Umbilical cord (tissue), 1 donor: ENCODE measurements at regions not wholly inside any gene's neighbourhood (a gene's known extent, or its start where the extent isn't known, plus 50 kb on each side); places are given as distances from the start of the nearest gene placed in this dataset.
A peak's percentile ranks its signal among the peaks of the same experiment; 100 is the strongest.

ENCODE experiments used
- DNase-seq: peaks from one replicate; pipeline ENCODE4 v3.0.0-alpha.2; 2015; ENCODE audit warnings: low spot score

DNA sequence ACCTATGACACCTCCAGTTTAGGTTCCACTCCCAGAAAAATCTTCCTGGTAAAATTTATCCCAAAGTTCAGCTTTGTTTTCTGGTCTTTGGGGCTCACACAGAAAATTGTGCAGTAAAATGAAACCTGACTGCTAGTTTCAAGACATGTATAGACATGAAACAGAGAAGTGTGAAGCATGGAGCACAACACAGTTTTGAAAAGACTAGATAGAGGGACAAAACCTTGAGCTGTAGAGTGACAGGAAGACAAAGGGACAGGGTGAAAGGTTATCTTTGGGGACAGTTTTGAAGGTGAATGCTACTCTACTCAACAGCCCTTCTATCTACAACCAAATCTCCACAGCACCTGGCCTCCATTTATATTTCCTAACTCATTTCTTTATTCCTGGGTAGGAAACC lies 352.6 kb downstream of the RBM43 start:
- no peak for DNase-seq

DNA sequence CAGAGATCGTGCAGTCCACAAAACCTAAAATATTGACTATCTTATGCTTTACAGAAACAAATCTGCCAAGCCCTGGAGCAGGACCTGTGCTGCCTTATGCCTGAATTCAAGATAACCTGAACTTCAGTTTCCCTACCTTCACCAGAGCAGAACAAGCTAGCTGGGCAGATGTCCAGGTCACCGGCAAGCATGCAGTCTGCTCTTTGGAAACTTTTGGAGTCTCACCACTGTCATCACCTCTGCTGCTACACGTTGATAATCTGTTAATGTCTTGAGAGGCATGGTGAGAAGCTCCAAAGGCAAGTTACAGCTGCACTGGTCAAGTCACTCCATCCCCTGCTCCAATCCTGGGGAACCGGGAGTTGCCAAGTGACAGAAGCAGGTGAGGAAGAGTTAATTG lies 354.2 kb downstream of the RBM43 start:
- DNase-seq: no peak

DNA sequence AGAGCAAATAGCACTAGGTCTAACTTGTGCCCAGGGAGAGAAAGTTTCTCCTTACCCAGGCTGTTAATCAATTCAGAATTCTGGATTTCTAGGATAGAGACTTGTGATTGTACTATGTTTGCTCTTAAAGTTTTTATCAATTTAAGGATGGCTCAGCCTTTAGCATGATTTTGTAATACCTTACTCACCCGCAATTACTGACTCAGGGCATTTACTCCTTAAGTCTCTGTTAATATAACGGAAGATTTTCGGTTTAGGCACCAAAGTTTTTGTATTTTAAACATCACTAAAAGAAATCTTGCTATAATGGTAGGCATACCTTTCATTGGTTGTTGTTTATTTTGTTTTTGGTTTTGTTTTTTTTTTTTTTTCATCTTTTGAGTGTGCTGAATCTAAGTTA lies 358.2 kb downstream of the RBM43 start:
- no peak for DNase-seq

DNA sequence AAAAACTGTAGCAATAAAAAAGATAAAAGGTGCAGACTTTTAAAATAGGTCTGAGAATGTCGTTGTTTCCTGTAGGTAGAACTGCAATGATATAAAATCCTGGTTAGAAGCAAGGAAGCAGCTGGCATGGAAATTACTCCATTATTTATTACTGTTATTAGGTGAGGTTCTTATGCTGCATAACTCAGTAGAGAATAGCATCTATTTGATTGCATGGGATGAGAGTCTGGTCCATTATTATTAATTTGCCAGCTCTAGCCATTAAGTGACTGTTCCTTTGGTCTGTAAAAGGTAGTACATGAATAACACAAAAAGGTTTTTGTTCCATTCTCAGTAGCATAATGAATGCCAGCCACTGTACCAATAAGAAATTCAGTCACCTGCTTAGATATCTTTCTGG lies 358.6 kb downstream of the RBM43 start:
- DNase-seq: no peak

DNA sequence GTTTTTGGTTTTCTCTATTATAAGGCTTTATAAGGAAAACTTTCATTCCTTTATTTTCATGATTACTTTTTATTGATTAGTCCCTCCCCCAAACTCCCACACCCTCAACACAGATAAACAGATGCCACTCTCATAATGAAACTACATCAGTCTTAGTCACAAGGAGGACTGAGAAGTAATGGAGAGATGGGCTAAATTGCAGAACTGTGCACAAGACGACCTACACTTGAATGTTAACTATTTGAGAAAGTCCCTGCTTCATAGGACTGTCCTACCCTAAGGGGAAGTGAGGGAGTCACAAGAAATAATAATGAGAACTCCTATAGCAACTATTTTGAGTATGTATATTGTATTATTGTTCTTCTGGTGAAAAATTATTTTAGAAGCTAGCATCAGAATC lies 360.8 kb downstream of the RBM43 start:
- no peak for DNase-seq

DNA sequence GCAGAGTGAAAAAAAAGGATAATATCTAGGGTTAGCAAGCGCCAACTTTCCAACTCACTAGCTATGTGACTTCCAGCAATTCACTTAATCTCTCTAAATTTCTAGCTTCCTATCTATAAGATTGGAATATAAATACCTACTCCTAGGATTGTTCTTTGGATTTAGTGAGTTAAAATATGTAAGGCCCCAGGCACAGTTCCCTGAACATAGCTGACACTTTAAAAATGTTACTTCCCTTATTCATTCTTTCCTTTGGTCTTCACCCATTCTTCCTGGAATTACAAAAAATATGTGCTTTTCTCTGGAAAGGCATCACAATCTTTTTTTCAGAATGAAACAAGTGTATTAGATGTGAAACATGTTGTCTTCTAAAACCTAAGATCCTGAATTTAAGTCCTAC lies 365.7 kb downstream of the RBM43 start:
- DNase-seq: no peak

GRCh38 chr2:150889141-150889540 lies 372.5 kb downstream of the RBM43 start:
- DNase-seq: no peak

DNA sequence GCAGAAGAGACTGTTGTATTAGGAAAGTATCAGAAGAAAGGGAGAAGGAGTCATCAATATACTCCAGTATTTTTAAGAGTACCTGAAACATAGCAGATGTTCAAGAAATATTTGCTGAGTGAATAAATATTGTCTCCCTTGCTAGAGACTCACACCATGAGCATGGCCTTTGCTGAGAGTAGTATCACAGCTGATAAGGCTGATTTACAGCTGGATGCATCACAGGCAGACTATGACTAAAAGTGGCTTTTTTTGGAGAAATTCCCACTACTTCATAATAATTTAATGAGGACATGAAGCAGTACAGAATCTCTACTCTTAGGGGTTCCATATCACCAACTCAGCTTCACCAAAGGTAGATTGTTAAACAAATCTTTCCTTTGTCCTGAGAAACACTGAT lies 373.3 kb downstream of the RBM43 start:
- DNase-seq: peak; percentile 81

DNA sequence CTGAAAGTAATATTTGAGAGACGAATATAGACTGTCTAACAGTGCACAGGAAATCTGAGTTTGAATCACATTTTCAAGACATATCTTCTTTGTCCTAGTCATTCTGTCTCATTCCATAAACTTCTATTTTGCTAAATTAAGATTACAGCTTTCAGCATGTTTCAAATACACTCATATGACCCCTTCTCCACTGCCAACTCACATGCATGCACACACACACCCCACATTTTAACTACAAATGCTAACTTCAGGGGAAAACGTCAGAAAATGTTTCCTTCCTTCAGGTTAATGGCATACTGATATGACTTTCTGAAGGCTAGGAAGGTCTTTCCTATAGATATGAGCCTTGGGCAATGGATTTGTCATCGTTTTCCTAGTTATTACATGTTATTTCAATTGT lies 373.7 kb downstream of the RBM43 start:
- DNase-seq: no peak

DNA sequence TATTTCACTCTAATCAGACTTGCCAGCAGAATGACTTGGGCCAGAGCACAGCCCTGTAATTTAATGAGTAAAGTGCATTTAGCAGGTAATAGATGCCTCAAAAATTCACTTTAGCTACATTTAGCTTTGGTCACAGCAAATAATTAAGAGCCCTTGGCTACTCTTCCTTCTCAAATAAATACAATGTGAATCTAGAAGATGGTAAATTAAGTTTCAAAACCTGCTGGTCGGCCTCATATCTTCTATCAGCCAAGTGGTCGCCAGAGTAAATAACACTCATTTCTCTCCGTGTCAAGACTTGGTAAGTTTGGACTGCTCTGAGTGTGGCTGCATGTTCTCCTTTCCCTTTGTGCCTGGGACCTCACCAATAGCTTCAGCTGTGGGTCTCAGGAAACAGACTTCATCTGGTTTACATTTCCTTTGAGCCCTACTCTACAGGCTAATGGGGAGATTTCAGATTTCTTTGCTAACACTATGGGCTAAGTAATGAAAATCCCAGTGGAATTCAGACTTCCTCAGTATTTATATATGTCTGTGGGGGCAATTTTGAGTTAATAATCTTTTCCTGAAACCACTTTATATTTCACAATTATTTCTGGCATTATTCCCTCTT lies 375.8 kb downstream of the RBM43 start:
- peak; percentile 31 for DNase-seq

- peak; percentile 46 for DNase-seq
Observed at GRCh38 chr2:150885236-150885635, 376.4 kb downstream of the RBM43 start.

DNA sequence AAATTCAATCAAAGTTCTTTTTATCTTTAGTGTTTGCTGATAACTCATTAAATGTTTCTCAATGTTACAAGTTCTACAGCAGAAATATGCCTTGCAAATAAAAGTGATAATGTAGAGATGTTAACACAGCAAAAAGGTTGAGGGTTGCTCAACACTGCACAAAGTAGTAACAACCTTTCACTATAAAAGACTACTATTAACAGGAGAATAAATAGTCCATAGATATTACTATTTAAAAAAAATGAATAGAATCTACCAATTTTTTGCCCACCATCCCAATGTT lies 378.1 kb downstream of the RBM43 start:
- DNase-seq: no peak

- DNase-seq: no peak
Observed at GRCh38 chr2:150882751-150883612, 378.7 kb downstream of the RBM43 start.

GRCh38 chr2:150880986-150881385 lies 380.7 kb downstream of the RBM43 start:
- no peak for DNase-seq

- no peak for DNase-seq
Observed at GRCh38 chr2:150878356-150878755, 383.3 kb downstream of the RBM43 start.

GRCh38 chr2:150876251-150876950 lies 385.3 kb downstream of the RBM43 start:
- DNase-seq: peak; percentile 62

DNA sequence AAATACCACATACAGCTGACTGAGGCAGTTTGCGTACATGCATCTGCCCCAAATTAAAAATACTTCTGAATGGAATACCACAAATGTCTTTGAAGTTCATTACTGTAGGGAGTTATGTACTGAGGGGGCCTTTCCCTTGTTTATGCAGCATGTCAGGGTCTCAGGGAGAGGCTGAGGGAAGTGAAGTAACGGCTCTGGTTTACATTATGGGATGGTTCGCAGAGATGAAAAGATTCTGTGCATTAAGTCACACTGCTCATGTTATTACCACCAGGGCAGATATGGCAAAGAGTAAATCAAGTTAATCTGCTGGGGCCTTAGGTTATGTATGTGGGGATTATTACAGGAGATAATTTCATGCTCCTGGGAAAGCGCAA lies 385.9 kb upstream of the RND3 start:
- peak; percentile 71 for DNase-seq

GRCh38 chr2:150872756-150873395 lies 385.4 kb upstream of the RND3 start:
- DNase-seq: no peak

DNA sequence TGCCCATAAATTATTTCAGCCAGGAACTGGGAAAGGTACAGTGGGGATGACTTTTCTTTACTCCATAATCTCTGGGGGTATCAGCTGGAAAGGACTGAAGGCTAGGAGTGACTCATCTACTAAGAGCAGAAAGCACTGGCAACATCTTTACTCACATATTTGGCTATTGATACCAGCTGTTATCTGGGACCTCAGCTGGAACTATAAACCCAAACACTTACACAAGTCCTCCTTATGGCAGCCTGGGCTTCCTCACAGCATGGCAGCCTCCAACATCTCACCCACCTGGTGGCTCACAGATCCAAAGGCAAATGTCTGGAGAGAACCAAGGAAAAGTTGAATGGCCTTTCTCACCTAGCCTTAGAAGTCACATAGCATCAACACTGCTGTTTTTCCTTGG lies 379.0 kb upstream of the RND3 start:
- DNase-seq: no peak

- no peak for DNase-seq
Observed at GRCh38 chr2:150863691-150864090, 376.2 kb upstream of the RND3 start.

- no peak for DNase-seq
Observed at GRCh38 chr2:150860301-150860700, 372.8 kb upstream of the RND3 start.

- no peak for DNase-seq
Observed at GRCh38 chr2:150859877-150860276, 372.4 kb upstream of the RND3 start.

DNA sequence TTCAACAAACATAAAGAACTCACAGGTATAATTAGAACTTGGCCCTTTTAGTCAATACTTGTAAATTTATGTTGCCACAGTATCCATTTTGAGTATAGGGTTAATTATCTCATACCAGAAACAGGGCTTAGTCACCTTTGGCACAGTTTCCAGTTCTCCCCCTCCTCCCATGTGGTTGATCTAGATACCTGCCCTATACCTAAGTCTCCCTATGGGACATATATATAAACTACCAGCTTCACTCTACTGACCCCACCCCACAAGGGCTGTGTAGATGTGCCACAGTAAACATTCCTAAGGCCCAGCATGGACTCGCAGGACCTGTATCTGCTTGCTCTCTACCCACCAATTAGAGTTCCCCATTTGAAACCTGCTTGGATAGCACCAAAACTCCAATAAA lies 371.7 kb upstream of the RND3 start:
- DNase-seq: no peak
